ENCODE measurements at regions not wholly inside any gene's neighbourhood (a gene's known extent, or its start where the extent isn't known, plus 50 kb on each side); places are given as distances from the start of the nearest gene placed in this dataset.

GRCh38 chr4:163755013-163755412, 260.5 kb downstream of the TMA16 start:
- peak; percentile 11 for DNase-seq (ENCODE audit: low spot score)
- TF ChIP-seq CTCF (IDR thresholded peaks at IDR 0.05; ENCODE audit: extremely low read depth, missing control alignments), result peak; percentile 12

- no peak for TF ChIP-seq CTCF (IDR thresholded peaks at IDR 0.05; ENCODE audit: extremely low read depth, missing control alignments)
- no peak for DNase-seq (ENCODE audit: low spot score)
These were observed 262.7 kb downstream of the TMA16 start for GRCh38 chr4:163757219-163757618.

- no peak for TF ChIP-seq CTCF (IDR thresholded peaks at IDR 0.05; ENCODE audit: extremely low read depth, missing control alignments)
- no peak for DNase-seq (ENCODE audit: low spot score)
These were observed 263.5 kb downstream of the TMA16 start for GRCh38 chr4:163758032-163758431.

- no peak for TF ChIP-seq CTCF (IDR thresholded peaks at IDR 0.05; ENCODE audit: extremely low read depth, missing control alignments)
- DNase-seq (ENCODE audit: low spot score), result no peak
These were observed 268.3 kb downstream of the TMA16 start for GRCh38 chr4:163762741-163763140.

GRCh38 chr4:163764569-163764968, 270.1 kb downstream of the TMA16 start:
- no peak for DNase-seq (ENCODE audit: low spot score)
- TF ChIP-seq CTCF (IDR thresholded peaks at IDR 0.05; ENCODE audit: extremely low read depth, missing control alignments), result no peak

GRCh38 chr4:163768014-163768413, 273.5 kb downstream of the TMA16 start:
- no peak for DNase-seq (ENCODE audit: low spot score)
- TF ChIP-seq CTCF (IDR thresholded peaks at IDR 0.05; ENCODE audit: extremely low read depth, missing control alignments), result no peak

GRCh38 chr4:163772238-163772637, 277.7 kb downstream of the TMA16 start:
- no peak for TF ChIP-seq CTCF (IDR thresholded peaks at IDR 0.05; ENCODE audit: extremely low read depth, missing control alignments)
- DNase-seq (ENCODE audit: low spot score), result no peak
